ENCODE measurements at regions not wholly inside any gene's neighbourhood (a gene's known extent, or its start where the extent isn't known, plus 50 kb on each side); places are given as distances from the start of the nearest gene placed in this dataset.

GRCh38 chr21:15362458-15362857, 297.7 kb upstream of the NRIP1 start:
- Histone ChIP-seq H3K9me3 (peaks cover 0 to 19% (median 3%) of the 10 kb centered on the region in 12 donors), H3K27ac (no peak overlapping the region), H3K27me3 (no peaks in the 10 kb centered on the region), H3K4me3 (no peak overlapping the region), H3K4me1 (no peaks in the 10 kb centered on the region), H3K36me3 (no peaks in the 10 kb centered on the region)
- no peak for ATAC-seq
- 83 to 90% (median 85%) methylated on average over 4 of the region's 4 CpGs for WGBS, 4 donors
- DNase-seq: no peak
- intact Hi-C loops (cut with DNase I): no loop called here
- TF ChIP-seq POLR2A (IDR thresholded peaks at IDR 0.05): no peak
- no peak for TF ChIP-seq CTCF (IDR thresholded peaks at IDR 0.05)

DNA sequence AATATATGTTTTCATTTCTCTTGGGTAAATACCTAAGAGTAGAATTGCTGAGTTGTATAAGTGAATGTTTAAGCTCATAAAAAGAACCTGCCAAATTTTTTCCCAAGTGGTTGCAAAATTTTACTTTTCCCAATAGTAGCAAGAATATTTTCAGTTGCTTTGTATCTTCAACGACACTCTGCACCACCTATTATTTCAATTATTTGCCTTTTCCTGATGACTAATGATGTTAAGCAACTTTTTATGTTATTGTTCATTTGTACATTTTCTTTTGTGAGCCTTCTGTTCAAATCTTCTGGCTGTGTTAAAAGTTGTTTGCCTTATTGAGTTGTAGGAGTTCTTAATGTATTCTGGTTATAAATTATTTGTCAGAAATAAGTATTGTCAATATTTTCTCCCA, 299.1 kb upstream of the NRIP1 start:
- ATAC-seq: no peak
- intact Hi-C loops (cut with DNase I): no loop called here
- Histone ChIP-seq H3K36me3 (no peaks in the 10 kb centered on the region), H3K27me3 (no peaks in the 10 kb centered on the region), H3K4me1 (no peaks in the 10 kb centered on the region), H3K27ac (no peak overlapping the region), H3K4me3 (no peak overlapping the region), H3K9me3 (peaks cover 0 to 19% (median 3%) of the 10 kb centered on the region in 12 donors)
- no peak for DNase-seq
- WGBS, 4 donors: 58 to 67% (median 64%) methylated on average over 1 of the region's 1 CpG
- no peak for TF ChIP-seq POLR2A (IDR thresholded peaks at IDR 0.05)
- TF ChIP-seq CTCF (IDR thresholded peaks at IDR 0.05): no peak

DNA sequence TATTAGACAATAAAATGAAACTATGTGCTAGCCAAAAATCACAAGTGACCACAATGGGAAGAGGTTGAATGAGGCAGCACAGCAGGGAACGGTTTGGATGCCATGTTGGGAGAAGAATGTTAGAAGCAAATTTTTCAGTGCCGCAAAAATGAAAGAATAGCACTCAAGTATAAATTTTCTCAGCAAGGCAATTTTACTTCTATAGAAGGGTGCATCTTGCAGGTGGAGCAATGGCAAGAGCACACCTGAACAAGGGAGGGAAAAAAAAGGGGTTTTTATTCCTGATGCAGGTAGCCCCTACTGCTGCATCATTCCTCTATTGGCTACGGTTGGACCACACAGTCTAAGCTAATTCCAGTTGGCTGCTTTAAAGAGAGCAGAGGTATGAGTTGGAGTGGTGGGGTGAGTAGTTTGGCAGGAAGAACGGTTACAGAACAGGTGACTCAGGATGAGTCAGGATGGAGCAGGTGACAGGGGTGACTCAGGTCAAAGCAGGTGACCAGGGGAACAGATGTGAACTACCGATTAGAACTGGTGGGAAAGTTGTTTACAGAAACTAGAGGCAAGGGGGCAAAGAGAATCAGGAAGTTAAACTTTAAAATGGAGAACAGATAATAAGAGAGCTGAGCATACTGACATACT, 301.1 kb upstream of the NRIP1 start:
- WGBS, 4 donors: 92 to 96% (median 95%) methylated on average over 5 of the region's 5 CpGs
- no peak overlapping the region for H3K27ac ChIP-seq
- DNase-seq: no peak
- H3K4me3 ChIP-seq: no peak overlapping the region
- H3K36me3 ChIP-seq: no peaks in the 10 kb centered on the region
- H3K4me1 ChIP-seq: no peaks in the 10 kb centered on the region
- TF ChIP-seq POLR2A (IDR thresholded peaks at IDR 0.05): no peak
- TF ChIP-seq CTCF (IDR thresholded peaks at IDR 0.05): no peak
- H3K27me3 ChIP-seq: no peaks in the 10 kb centered on the region
- no peak for ATAC-seq
- H3K9me3 ChIP-seq: peaks cover 0 to 19% (median 3%) of the 10 kb centered on the region in 12 donors
- intact Hi-C loops (cut with DNase I): no loop called here

- H3K4me1 ChIP-seq: no peaks in the 10 kb centered on the region
- intact Hi-C loops (cut with DNase I): no loop called here
- peaks cover 0 to 19% (median 3%) of the 10 kb centered on the region in 12 donors for H3K9me3 ChIP-seq
- DNase-seq: no peak
- no peaks in the 10 kb centered on the region for H3K27me3 ChIP-seq
- ATAC-seq: no peak
- TF ChIP-seq CTCF (IDR thresholded peaks at IDR 0.05) (no peak), POLR2A (IDR thresholded peaks at IDR 0.05) (no peak)
- 91 to 97% (median 94%) methylated on average over 1 of the region's 1 CpG for WGBS, 4 donors
- no peak overlapping the region for H3K4me3 ChIP-seq
- no peaks in the 10 kb centered on the region for H3K36me3 ChIP-seq
- H3K27ac ChIP-seq: no peak overlapping the region
These were observed 301.8 kb upstream of the NRIP1 start for GRCh38 chr21:15366555-15366954.

All from heart left ventricle (tissue), 16 donors.